Natural killer cell treated with Interleukin-12 subunit alpha and Interleukin-12 subunit beta and Interleukin-15 and Interleukin-18, amount 100 ng/mL, for 72 hours (primary cell): ENCODE measurements at regions not wholly inside any gene's neighbourhood (a gene's known extent, or its start where the extent isn't known, plus 50 kb on each side); places are given as distances from the start of the nearest gene placed in this dataset.
"Not testable (repeated sequence)": the region's sequence is repeated elsewhere in the genome, so short reads cannot be mapped to it uniquely, and the experiment has no call there.

Source experiments
- ATAC-seq, 2 donors: fragments of 150-1000 bp; cut with Tn5 transposase in 1 of 2; sonication (Bioruptor Pico), chemical (Tn5 transposase) in 1 of 2; 2 replicates each; pipeline ENCODE4 v1.10.0; 2021
- DNase-seq: peaks from one replicate; pipeline ENCODE4 v3.0.0; 2022; ENCODE audit warnings: low spot score
- H3K27ac Mint-ChIP-seq, 2 donors: 1 replicate in 1 of 2; 2 replicates in 1 of 2; pipeline ENCODE4 v1.8.0; 2022; ENCODE audit warnings: mixed read lengths in 2 of 2, mild to moderate bottlenecking in 1 of 2, moderate library complexity in 1 of 2
- H3K27me3 Mint-ChIP-seq, 2 donors: 1 replicate in 1 of 2; 2 replicates in 1 of 2; pipeline ENCODE4 v1.8.0; 2022; ENCODE audit warnings: mixed read lengths in 2 of 2
- H3K36me3 Mint-ChIP-seq: one replicate; pipeline ENCODE4 v1.8.0; 2022; ENCODE audit warnings: mixed read lengths
- H3K4me1 Mint-ChIP-seq, 2 donors: 1 replicate in 1 of 2; 2 replicates in 1 of 2; pipeline ENCODE4 v1.8.0; 2022; ENCODE audit warnings: low read depth in 2 of 2, mixed read lengths in 2 of 2, mild to moderate bottlenecking in 1 of 2
- H3K4me3 Mint-ChIP-seq: one replicate; pipeline ENCODE4 v1.8.0; 2022; ENCODE audit warnings: mixed read lengths
- H3K9me3 Mint-ChIP-seq: 2 replicates; pipeline ENCODE4 v1.8.0; 2022; ENCODE audit warnings: mixed read lengths

DNA sequence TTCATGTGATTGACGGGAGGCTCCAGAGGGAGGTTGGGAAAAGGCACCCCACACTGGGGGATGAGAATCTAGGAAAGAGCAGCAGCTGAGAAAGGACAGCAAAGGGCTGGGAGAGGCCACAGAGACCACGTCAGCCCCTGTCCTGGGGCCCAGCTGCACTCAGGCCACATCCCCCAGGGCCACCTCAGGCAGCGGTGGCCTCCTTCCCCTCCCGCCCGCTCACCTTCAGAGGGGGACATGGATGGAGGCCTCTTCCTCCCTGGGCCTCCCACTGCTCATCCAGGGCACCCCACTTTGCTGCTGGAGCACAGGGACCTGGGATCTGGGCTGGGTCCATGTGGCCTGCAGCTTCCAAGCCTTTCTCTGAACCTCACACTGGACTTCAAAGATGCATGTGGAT is 199.8 kb upstream of the HDAC4 start:
- Mint-ChIP-seq H3K9me3 (no peaks in the 10 kb centered on the region), H3K4me1 (peaks cover 19 to 22% of the 10 kb centered on the region in 2 donors), H3K36me3 (no peaks in the 10 kb centered on the region), H3K4me3 (no peak overlapping the region), H3K27me3 (no peaks in the 10 kb centered on the region), H3K27ac (no peak overlapping the region)
- DNase-seq (no peak), ATAC-seq (no peak)

DNA sequence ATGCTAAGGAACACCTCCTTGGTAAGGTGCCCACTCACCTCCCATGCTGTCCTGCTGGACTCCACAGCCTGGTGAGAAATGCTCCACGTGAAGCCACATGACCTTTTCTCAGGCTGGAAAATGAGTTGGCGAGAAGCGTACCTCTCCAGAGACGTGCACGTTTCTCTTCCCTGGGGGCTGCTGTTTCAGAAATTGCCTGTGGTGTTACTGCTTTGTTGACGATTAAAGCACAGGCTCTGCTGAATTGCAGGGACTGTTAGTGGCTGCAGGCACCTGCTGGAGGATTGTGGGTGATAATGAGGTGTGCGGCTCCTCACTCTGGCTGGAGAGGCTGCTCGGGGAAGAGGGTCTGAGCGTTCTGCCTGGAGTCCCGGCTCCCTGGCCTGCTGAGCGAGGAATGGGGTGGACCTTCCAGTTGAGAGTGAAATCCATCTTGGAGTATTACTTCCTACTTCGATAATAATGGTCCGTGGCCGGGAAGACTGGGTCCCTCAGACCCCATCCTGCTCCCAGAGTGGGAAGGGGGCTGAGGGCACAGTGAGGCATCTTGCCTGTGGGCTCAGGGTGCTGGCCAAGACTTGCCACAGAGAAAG is 199.3 kb upstream of the HDAC4 start:
- no peak overlapping the region for H3K27ac Mint-ChIP-seq
- H3K4me1 Mint-ChIP-seq, result peaks cover 18 to 19% of the 10 kb centered on the region in 2 donors
- no peaks in the 10 kb centered on the region for H3K27me3 Mint-ChIP-seq
- no peak overlapping the region for H3K4me3 Mint-ChIP-seq
- H3K36me3 Mint-ChIP-seq, result no peaks in the 10 kb centered on the region
- no peaks in the 10 kb centered on the region for H3K9me3 Mint-ChIP-seq
- no peak for DNase-seq
- ATAC-seq, result no peak

DNA sequence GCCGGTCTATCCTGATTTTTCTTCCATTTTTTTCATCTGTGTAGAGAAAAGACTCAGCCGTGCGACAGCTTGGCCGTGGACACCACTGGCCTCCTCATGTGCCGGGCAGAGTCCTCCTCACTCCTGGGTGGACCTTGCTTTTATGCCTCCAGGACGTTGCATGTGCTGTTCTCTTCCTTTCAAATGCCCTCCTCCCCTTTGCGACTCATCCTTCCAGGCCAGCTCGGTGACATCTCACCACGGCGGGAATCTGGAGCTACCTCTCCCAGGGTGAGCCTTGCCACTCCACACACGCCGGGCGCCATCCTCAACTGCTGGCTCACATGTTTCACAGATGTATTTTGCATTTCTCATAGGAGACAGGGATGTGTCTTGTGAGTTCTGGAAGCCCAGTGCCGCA is 198.5 kb upstream of the HDAC4 start:
- ATAC-seq, result no peak
- DNase-seq, result no peak
- no peaks in the 10 kb centered on the region for H3K9me3 Mint-ChIP-seq
- H3K4me1 Mint-ChIP-seq, result peaks cover 18 to 19% of the 10 kb centered on the region in 2 donors
- H3K36me3 Mint-ChIP-seq, result no peaks in the 10 kb centered on the region
- H3K4me3 Mint-ChIP-seq, result no peak overlapping the region
- H3K27me3 Mint-ChIP-seq, result no peaks in the 10 kb centered on the region
- H3K27ac Mint-ChIP-seq, result no peak overlapping the region

DNA sequence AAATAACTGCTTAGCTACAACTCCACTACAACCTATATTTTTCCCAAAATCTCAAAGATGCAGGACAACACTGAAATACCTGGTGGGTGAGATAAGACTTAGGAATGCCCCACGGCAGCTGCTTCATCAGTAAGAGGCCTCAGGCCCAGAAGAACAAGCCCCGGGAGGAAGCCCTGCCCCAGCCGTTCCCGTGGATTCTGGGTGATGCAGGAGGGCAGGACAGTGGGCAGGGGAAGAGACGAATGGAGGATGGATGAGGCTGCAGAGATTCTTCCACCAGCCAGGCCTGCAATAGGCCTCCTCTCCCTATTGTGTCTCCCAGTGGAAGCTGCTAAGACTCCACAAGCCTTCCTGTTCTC is 197.9 kb upstream of the HDAC4 start:
- Mint-ChIP-seq H3K4me1 (peaks cover 18 to 19% of the 10 kb centered on the region in 2 donors), H3K27ac (no peak overlapping the region), H3K27me3 (no peaks in the 10 kb centered on the region), H3K9me3 (no peaks in the 10 kb centered on the region), H3K4me3 (no peak overlapping the region), H3K36me3 (no peaks in the 10 kb centered on the region)
- DNase-seq (no peak), ATAC-seq (no peak)

DNA sequence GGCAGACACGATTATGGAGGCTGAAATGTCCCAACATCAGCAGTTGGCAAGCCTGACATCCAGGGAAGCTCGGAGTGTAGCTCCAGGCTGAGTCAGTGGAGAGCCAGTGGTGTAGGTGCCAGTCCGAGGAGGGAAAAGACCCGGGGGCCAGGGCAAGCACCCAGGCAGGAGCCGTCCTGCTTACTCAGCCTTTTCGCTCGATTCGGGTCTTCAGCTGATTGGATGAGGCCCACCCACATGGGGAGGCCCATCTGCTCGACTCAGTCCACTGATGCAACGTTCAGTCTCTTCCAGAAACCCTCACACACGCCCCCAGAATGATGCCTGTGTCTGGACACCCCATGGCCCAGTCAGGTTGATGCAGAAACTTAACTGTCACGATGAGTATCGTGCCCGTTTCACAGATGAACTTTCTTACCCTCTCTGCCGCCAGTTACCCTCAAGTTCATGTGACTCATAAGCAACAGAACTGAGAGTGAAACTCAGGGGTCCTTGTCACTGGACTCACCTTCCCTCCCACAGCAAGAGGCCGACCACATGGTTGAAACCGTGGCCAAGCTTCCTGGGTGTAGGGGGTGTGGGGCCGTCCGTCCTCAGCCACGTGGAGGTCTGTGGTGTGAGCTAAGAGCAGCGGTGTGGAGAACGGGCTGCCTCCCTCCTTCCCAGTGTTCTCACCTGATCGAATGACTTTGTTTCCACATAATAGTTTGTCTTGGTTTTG is 197.4 kb upstream of the HDAC4 start:
- DNase-seq, result no peak
- Mint-ChIP-seq H3K4me1 (peaks cover 18 to 19% of the 10 kb centered on the region in 2 donors), H3K27me3 (no peaks in the 10 kb centered on the region), H3K9me3 (no peaks in the 10 kb centered on the region), H3K4me3 (no peak overlapping the region), H3K36me3 (no peaks in the 10 kb centered on the region), H3K27ac (no peak overlapping the region)
- no peak for ATAC-seq

DNA sequence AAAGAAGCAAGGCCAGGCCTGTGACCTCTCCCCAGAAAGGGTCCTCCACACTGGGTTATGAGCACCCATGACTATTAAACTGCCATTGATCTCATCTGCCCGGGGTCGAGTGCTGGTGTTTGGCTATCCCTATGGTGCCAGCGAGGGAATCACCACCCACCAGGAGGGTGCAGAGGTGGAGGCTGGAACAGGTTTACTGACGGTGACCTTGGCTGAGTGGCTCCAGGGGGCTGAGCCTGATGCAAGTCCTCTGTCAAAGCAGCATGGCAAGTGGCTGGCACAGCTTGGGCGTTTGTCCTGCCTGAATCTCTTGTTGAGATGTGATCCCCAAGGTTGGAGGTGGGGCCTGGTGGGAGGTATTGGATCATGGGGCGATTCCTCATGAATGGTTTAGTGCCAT is 196.4 kb upstream of the HDAC4 start:
- DNase-seq (no peak), ATAC-seq (no peak)
- no peak overlapping the region for H3K27ac Mint-ChIP-seq
- no peaks in the 10 kb centered on the region for H3K36me3 Mint-ChIP-seq
- H3K4me3 Mint-ChIP-seq, result no peak overlapping the region
- H3K9me3 Mint-ChIP-seq, result peaks cover 4% of the 10 kb centered on the region
- peaks cover 10 to 12% of the 10 kb centered on the region in 2 donors for H3K4me1 Mint-ChIP-seq
- no peaks in the 10 kb centered on the region for H3K27me3 Mint-ChIP-seq

DNA sequence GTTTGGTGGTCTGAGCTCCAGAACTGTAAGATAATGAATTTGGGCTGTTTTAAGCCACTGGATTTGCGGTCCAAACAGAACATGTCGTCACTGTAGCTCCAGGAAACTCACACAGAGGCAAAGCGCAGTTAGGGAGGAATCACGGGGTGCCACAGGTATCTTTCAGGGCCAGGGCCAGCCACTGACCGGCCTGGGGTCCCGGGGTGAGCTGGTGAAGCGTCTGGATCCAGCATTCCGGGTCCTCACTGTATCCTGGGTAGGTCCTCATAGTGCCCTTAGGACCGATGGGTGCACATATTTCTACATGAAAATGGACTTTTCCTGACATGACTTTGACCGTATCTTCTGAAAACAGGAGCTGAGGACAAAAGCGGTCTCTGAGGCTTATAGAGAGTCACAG is 196.0 kb upstream of the HDAC4 start:
- no peaks in the 10 kb centered on the region for H3K27me3 Mint-ChIP-seq
- ATAC-seq, result no peak
- DNase-seq, result no peak
- H3K36me3 Mint-ChIP-seq, result no peaks in the 10 kb centered on the region
- no peak overlapping the region for H3K4me3 Mint-ChIP-seq
- H3K9me3 Mint-ChIP-seq, result peaks cover 7% of the 10 kb centered on the region
- no peak overlapping the region for H3K27ac Mint-ChIP-seq
- peaks cover 7 to 8% of the 10 kb centered on the region in 2 donors for H3K4me1 Mint-ChIP-seq

DNA sequence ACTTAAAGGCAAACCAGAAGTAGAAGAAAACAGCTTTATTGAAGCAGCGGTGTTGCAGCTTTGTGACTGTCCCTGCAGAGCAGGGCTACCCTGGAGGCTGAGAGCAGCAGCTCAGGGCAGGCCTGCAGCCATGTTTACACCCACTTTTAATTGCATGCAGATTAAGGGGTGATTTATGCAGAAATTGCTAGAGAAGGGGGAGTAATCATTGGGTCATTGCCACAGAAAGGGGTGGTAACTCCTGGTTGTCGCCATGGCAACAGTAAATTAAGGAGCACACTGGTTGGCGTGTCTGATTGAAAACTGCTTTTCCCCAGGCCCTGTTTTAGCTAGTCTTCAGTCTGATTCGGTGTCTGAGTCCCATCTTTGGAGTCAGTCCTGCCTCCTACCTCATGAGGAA is 195.4 kb upstream of the HDAC4 start:
- Mint-ChIP-seq H3K27ac (no peak overlapping the region), H3K9me3 (peaks cover 9% of the 10 kb centered on the region), H3K4me1 (peaks cover 4% of the 10 kb centered on the region in 2 donors), H3K36me3 (no peaks in the 10 kb centered on the region), H3K4me3 (no peak overlapping the region), H3K27me3 (no peaks in the 10 kb centered on the region)
- ATAC-seq (no peak), DNase-seq (no peak)

DNA sequence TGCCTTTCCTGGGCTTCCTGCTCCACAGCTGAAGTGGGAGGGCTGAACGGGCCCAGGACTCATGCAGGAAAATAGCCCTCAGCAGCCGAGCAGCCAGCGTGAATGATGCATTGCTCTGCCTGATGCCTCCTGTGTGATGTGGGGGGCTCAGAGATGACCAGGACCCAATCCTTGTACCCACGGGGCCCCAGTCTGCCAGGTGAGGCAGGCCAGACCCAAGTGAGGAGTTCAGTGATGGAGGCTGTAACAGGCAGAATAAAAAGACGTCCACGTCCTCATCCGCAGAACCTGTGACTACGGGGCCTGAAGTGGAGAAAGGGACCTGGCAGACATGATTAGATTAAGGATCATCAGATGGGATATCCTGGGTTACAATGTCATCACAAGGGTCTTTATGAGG is 194.9 kb upstream of the HDAC4 start:
- peaks cover 9% of the 10 kb centered on the region for H3K9me3 Mint-ChIP-seq
- no peaks in the 10 kb centered on the region for H3K27me3 Mint-ChIP-seq
- DNase-seq (no peak), ATAC-seq (no peak)
- no peaks in the 10 kb centered on the region for H3K36me3 Mint-ChIP-seq
- no peak overlapping the region for H3K27ac Mint-ChIP-seq
- no peak overlapping the region for H3K4me3 Mint-ChIP-seq
- H3K4me1 Mint-ChIP-seq, result peaks cover 4% of the 10 kb centered on the region in 2 donors

DNA sequence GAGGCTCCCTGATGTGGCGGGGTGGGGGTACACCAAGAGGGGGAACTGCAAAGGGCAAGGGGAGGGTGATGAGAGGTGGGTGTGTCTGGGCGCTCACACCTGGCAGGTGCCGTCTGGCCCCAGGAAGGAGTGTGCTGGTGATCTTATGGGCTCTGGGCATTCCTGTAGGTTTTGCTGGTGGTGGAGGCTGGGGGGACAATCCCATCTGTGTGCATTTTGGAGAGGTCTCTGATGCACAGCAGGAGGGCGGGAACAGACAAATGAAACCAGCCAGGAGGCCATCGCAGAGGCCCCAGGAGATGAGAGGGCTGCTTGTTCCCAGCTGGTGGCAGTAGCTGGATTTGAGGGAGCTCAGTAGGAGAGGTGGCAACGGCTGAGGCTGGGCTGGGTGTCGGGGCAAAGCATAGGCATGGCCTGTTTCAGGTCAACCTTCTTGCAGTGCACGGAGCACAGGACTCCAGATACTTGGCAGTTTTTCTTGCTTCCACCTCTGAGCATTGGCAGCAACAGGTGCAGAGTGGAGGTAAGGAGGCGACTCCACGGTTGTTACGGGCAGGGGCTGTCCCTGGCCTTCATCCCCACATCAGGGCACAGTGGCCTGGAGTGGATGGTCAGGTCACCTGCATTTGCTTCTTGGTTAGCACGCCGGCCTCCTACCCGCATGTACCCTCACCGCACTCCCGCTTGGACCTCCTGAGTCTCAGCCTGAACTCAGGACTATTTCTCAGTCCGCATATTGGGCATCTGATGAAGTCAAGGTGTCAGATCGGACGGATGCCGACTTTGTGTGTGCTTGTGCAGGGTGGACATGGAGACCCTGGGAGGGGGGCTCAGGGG is 194.2 kb upstream of the HDAC4 start:
- Mint-ChIP-seq H3K9me3 (peaks cover 9% of the 10 kb centered on the region), H3K27me3 (no peaks in the 10 kb centered on the region), H3K4me1 (peaks cover 4% of the 10 kb centered on the region in 2 donors), H3K27ac (no peak overlapping the region), H3K36me3 (no peaks in the 10 kb centered on the region), H3K4me3 (no peak overlapping the region)
- DNase-seq, result no peak
- no peak for ATAC-seq

DNA sequence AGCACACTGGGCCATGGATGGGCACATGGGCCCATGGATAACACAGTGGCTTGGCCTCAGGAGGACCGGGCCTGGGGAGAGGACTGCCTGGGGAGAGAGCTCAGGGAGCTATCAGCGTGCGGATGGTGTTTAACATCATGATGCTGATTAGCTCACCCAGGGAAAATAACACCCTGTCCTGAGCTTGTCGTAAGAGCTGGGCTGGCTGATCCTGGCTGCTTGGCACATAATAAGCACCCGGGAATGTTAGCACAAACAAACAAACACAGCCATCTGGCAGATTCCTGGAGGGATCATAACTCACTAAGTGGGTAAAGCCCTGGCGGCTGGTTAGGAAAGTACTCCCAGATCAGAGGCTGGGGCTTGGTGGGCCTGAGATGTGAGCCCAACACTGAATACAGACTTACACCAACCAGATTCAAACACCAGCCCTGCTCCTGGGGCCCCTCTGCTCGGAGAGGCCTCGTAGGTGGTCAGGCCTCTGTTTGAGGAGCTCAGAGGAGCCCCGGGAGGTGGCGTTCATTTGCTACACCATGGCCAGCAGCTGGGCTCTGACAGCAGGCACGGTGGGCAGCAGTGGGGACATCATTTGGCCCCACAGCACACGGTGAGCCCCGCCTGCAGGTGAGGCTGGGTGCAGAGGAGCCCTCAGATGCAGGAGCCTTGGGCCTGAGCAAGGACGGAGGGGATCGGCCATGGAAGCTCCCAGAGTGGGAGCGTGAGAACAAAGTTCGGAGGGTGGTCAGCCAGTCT is 193.4 kb upstream of the HDAC4 start:
- no peak overlapping the region for H3K4me3 Mint-ChIP-seq
- ATAC-seq, result no peak
- peaks cover 1 to 7% of the 10 kb centered on the region in 2 donors for H3K4me1 Mint-ChIP-seq
- H3K36me3 Mint-ChIP-seq, result no peaks in the 10 kb centered on the region
- peaks cover 9% of the 10 kb centered on the region for H3K9me3 Mint-ChIP-seq
- no peaks in the 10 kb centered on the region for H3K27me3 Mint-ChIP-seq
- no peak for DNase-seq
- no peak overlapping the region for H3K27ac Mint-ChIP-seq

DNA sequence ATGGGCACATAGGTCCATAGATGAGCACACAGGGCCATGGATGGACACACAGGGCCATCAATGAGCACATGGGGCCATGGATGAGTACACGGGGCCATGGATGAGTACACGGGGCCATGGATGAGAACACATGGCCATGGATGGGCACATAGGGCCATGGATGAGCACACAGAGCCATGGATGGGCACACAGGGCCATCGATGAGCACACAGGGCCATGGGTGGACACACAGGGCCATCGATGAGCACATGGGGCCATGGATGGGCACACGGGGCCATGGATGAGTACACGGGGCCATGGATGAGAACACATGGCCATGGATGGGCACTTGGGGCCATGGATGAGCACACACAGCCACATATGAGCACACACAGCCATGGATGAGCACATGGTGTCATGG is 192.6 kb upstream of the HDAC4 start:
- Mint-ChIP-seq H3K27me3 (no peaks in the 10 kb centered on the region), H3K4me1 (peaks cover under 1 to 7% of the 10 kb centered on the region in 2 donors), H3K36me3 (no peaks in the 10 kb centered on the region), H3K27ac (no peak overlapping the region), H3K9me3 (peaks cover 9% of the 10 kb centered on the region), H3K4me3 (no peak overlapping the region)
- no peak for ATAC-seq
- DNase-seq, result no peak

DNA sequence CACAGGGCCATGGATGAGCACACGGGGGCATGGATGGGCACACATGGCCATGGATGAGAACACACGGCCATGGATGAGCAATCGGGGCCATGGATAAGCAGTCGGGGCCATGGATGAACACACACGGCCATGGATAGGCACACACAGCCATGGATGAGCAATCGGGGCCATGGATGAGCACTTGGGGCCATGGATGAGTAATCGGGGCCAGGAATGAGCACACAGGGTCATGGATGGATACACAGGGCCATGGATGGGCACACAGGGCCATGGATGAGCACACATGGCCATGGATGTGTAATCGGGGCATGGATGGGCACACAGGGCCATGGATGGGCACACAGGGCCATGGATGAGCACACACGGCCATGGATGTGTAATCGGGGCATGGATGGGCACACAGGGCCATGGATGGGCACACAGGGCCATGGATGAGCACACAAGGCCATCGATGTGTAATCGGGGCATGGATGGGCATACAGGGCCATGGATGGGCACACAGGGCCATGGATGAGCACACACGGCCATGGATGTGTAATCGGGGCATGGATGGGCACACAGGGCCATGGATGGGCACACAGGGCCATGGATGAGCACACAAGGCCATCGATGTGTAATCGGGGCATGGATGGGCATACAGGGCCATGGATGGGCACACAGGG is 191.9 kb upstream of the HDAC4 start:
- ATAC-seq, H3K36me3 Mint-ChIP-seq, H3K27me3 Mint-ChIP-seq, DNase-seq, H3K4me1 Mint-ChIP-seq, H3K4me3 Mint-ChIP-seq, H3K27ac Mint-ChIP-seq, H3K9me3 Mint-ChIP-seq: not testable (repeated sequence)
